ENCODE measurements at regions not wholly inside any gene's neighbourhood (a gene's known extent, or its start where the extent isn't known, plus 50 kb on each side); places are given as distances from the start of the nearest gene placed in this dataset.

- peak; percentile 82 for TF ChIP-seq CREB5 (CRISPR knock-in tag; IDR thresholded peaks at IDR 0.05; ENCODE audit: low read depth)
- peak; percentile 64; the same call in 1 of the 2 replicates for TF ChIP-seq PATZ1 (CRISPR knock-in tag; IDR thresholded peaks at IDR 0.05; ENCODE audit: borderline replicate concordance)
- TF ChIP-seq ESRRG (CRISPR knock-in tag; IDR thresholded peaks at IDR 0.05) = peak; percentile 87
These were observed 159.2 kb downstream of the ZPLD1 start (continued) for GRCh38 chr3:102593812-102594602.

- TF ChIP-seq POU6F1 (CRISPR knock-in tag; IDR thresholded peaks at IDR 0.05; ENCODE audit: borderline replicate concordance, low read depth) (no peak), BACH2 (CRISPR knock-in tag; IDR thresholded peaks at IDR 0.05; ENCODE audit: borderline replicate concordance) (no peak), ZNF565 (CRISPR knock-in tag; conservative IDR thresholded peaks at IDR 0.05; ENCODE audit: low read depth) (no peak), GLIS3 (CRISPR knock-in tag; IDR thresholded peaks at IDR 0.05) (no peak), TSHZ2 (CRISPR knock-in tag; IDR thresholded peaks at IDR 0.05) (no peak), ZFP3 (CRISPR knock-in tag; IDR thresholded peaks at IDR 0.05) (no peak), TOX (CRISPR knock-in tag; IDR thresholded peaks at IDR 0.05; ENCODE audit: borderline replicate concordance) (no peak), CSRNP3 (CRISPR knock-in tag; IDR thresholded peaks at IDR 0.05) (no peak), ZFP30 (CRISPR knock-in tag; IDR thresholded peaks at IDR 0.05) (no peak), ZC3H10 (CRISPR knock-in tag; IDR thresholded peaks at IDR 0.05) (no peak), PATZ1 (CRISPR knock-in tag; IDR thresholded peaks at IDR 0.05; ENCODE audit: borderline replicate concordance) (no peak), RARB (CRISPR knock-in tag; IDR thresholded peaks at IDR 0.05) (no peak), ARNTL (CRISPR knock-in tag; IDR thresholded peaks at IDR 0.05; ENCODE audit: borderline replicate concordance, low read depth) (no peak)
- no peak for ATAC-seq
These were observed 160.2 kb downstream of the ZPLD1 start for GRCh38 chr3:102595057-102595456.

GRCh38 chr3:102599819-102600576 lies 165.2 kb downstream of the ZPLD1 start:
- ATAC-seq = no peak
- TF ChIP-seq OSR1 (CRISPR knock-in tag; IDR thresholded peaks at IDR 0.05) (no peak), ZNF70 (CRISPR knock-in tag; IDR thresholded peaks at IDR 0.05) (no peak), RARB (CRISPR knock-in tag; IDR thresholded peaks at IDR 0.05) (no peak), ZFP3 (CRISPR knock-in tag; IDR thresholded peaks at IDR 0.05) (no peak), POU6F1 (CRISPR knock-in tag; IDR thresholded peaks at IDR 0.05; ENCODE audit: borderline replicate concordance, low read depth) (no peak), ZNF8 (CRISPR knock-in tag; IDR thresholded peaks at IDR 0.05) (no peak), TCF4 (CRISPR knock-in tag; IDR thresholded peaks at IDR 0.05; ENCODE audit: borderline replicate concordance) (no peak), ZFP30 (CRISPR knock-in tag; IDR thresholded peaks at IDR 0.05) (no peak), GLIS3 (CRISPR knock-in tag; IDR thresholded peaks at IDR 0.05) (no peak), ZNF565 (CRISPR knock-in tag; conservative IDR thresholded peaks at IDR 0.05; ENCODE audit: low read depth) (no peak), ESRRG (CRISPR knock-in tag; IDR thresholded peaks at IDR 0.05) (no peak), ISL1 (CRISPR knock-in tag; IDR thresholded peaks at IDR 0.05) (no peak), CREB5 (CRISPR knock-in tag; IDR thresholded peaks at IDR 0.05; ENCODE audit: low read depth) (no peak)
